OCI-LY7 (cell line): ENCODE measurements at regions not wholly inside any gene's neighbourhood (a gene's known extent, or its start where the extent isn't known, plus 50 kb on each side); places are given as distances from the start of the nearest gene placed in this dataset.

Source experiments
- EZH2phosphoT487 ChIP-seq: fragments of 200-600 bp; sonication (generic); IDR thresholded peaks from 2 replicates; pipeline ENCODE4 v1.6.1; 2018; ENCODE audit warnings: low read depth, borderline replicate concordance, mild to moderate bottlenecking, mixed run types, antibody characterized with exemption, low read length, moderate library complexity, mixed read lengths
- TF ChIP-seq, protein P1 (sequence below): fragments of 200-600 bp; sonication (generic); conservative IDR thresholded peaks from 2 replicates; pipeline ENCODE4 v1.5.1; 2014; ENCODE audit warnings: mild to moderate bottlenecking, antibody characterized with exemption, low read length, moderate library complexity, mixed read lengths

DNA sequence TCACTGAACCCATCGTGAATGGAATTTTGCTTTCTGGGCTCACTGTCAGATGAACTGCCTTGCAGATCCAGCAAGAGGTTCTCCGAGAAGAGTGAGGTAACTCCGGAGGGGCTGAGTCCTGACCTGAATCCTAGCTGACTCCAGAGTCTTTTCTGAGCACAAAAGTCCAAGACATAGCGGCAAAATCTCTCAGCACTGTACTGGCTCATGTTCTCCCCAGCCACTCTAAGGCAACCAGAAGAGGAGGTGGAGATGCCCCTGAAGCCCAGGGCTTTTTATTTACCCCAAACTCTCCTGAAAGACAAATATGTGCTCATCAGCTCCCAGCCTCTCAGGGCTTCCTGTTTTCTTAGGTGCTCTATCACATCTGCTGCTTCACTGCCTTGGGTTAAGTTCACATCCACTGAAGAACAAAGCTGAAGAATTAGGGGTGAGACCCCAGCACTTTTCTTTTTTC, 221.8 kb downstream of the MREG start:
- TF ChIP-seq, protein P1, sequence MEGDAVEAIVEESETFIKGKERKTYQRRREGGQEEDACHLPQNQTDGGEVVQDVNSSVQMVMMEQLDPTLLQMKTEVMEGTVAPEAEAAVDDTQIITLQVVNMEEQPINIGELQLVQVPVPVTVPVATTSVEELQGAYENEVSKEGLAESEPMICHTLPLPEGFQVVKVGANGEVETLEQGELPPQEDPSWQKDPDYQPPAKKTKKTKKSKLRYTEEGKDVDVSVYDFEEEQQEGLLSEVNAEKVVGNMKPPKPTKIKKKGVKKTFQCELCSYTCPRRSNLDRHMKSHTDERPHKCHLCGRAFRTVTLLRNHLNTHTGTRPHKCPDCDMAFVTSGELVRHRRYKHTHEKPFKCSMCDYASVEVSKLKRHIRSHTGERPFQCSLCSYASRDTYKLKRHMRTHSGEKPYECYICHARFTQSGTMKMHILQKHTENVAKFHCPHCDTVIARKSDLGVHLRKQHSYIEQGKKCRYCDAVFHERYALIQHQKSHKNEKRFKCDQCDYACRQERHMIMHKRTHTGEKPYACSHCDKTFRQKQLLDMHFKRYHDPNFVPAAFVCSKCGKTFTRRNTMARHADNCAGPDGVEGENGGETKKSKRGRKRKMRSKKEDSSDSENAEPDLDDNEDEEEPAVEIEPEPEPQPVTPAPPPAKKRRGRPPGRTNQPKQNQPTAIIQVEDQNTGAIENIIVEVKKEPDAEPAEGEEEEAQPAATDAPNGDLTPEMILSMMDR = no peak
- no peak for TF ChIP-seq EZH2phosphoT487
